ENCODE measurements at regions not wholly inside any gene's neighbourhood (a gene's known extent, or its start where the extent isn't known, plus 50 kb on each side); places are given as distances from the start of the nearest gene placed in this dataset.

GRCh38 chr20:22863826-22864225, 171.3 kb upstream of the SSTR4 start:
- no peak for TF ChIP-seq CTCF (conservative IDR thresholded peaks at IDR 0.05)

More at GRCh38 chr20:22863826-22864225, 171.3 kb upstream of the SSTR4 start:
- H3K4me1 Mint-ChIP-seq, result no peaks in the 10 kb centered on the region; a peak in 1 of 4 replicates
- no peak overlapping the region for H3K27ac ChIP-seq (ENCODE audit: insufficient read length, low read depth, low read length)
- peaks cover 4% of the 10 kb centered on the region; the same call in 1 of the 2 replicates for H3K27me3 Mint-ChIP-seq (ENCODE audit: low read depth)
- H4K20me1 ChIP-seq (ENCODE audit: control insufficient read depth, insufficient read depth, insufficient read length), result no peaks in the 10 kb centered on the region
- DNase-seq, result no peak
- H2BK120ac ChIP-seq (ENCODE audit: low read depth, low read length, poor library complexity, severe bottlenecking), result no peak overlapping the region
- no peaks in the 10 kb centered on the region for H3K36me3 Mint-ChIP-seq (ENCODE audit: insufficient read depth in 1 of 3, low read depth in 3 of 3)
- no peaks in the 10 kb centered on the region for H3K23me2 ChIP-seq (ENCODE audit: insufficient read length, low read depth, low read length, poor library complexity, severe bottlenecking)
- no peak overlapping the region for H3K56ac ChIP-seq (ENCODE audit: insufficient read length, low read depth, low read length)
- no peak overlapping the region for H4K5ac ChIP-seq (ENCODE audit: insufficient read length, low read depth, low read length)
- H3K9ac ChIP-seq (ENCODE audit: extremely low read depth, insufficient read length, low read length), result no peak overlapping the region
- no peak overlapping the region for H4K91ac ChIP-seq (ENCODE audit: insufficient read length, low read depth, low read length)
- no peak overlapping the region for H3K14ac ChIP-seq (ENCODE audit: insufficient read depth, low read length)
- no peak overlapping the region for H3K18ac ChIP-seq (ENCODE audit: insufficient read length, low read depth, low read length)
- H3K9me3 ChIP-seq (ENCODE audit: control insufficient read depth, low read depth, low read length), result no peaks in the 10 kb centered on the region
- H2BK15ac ChIP-seq (ENCODE audit: low read depth, low read length), result no peak overlapping the region
- H3K79me1 ChIP-seq (ENCODE audit: insufficient read depth, low read depth, low read length, poor library complexity, severe bottlenecking), result no peaks in the 10 kb centered on the region
- no peak overlapping the region for H3K27ac Mint-ChIP-seq
- H3K27me3 ChIP-seq (ENCODE audit: insufficient read depth, low read length), result no peaks in the 10 kb centered on the region
- no CpG with 5 or more reads among the region's 4 CpGs for WGBS (ENCODE audit: extremely low coverage, insufficient read length, low lambda C conversion rate)
- H4K8ac ChIP-seq (replicated peaks; ENCODE audit: insufficient read length, low read depth, low read length), result no peak overlapping the region
- H2BK5ac ChIP-seq (ENCODE audit: insufficient read length, low read length), result no peak overlapping the region
- H3K79me2 ChIP-seq (ENCODE audit: insufficient read depth, low read length), result no peaks in the 10 kb centered on the region
- no peak overlapping the region for H3K4me3 Mint-ChIP-seq
- no peak overlapping the region for H3K23ac ChIP-seq (ENCODE audit: insufficient read length, low read depth, low read length)
- no peak overlapping the region for H2BK12ac ChIP-seq (ENCODE audit: insufficient read length, low read depth, low read length)
- no peak overlapping the region for H3K4ac ChIP-seq (ENCODE audit: low read depth, low read length)
- H2AK5ac ChIP-seq (ENCODE audit: insufficient read length, low read length), result no peak overlapping the region
- H3K9me3 Mint-ChIP-seq, result peaks cover 0 to 2% of the 10 kb centered on the region in 2 experiments; a peak in 2 of 5 replicates
- no peak overlapping the region for H3K4me2 ChIP-seq (ENCODE audit: insufficient read depth, insufficient read length, low read length)
- H3K4me1 ChIP-seq (ENCODE audit: insufficient read depth, low read length), result no peaks in the 10 kb centered on the region
- H2BK20ac ChIP-seq (ENCODE audit: low read depth, low read length, poor library complexity, severe bottlenecking), result no peak overlapping the region
- H2AFZ ChIP-seq (ENCODE audit: low read length), result no peak overlapping the region
- H3T11ph ChIP-seq (ENCODE audit: low read length), result no peak overlapping the region
